HFFc6 (cell line): ENCODE measurements at regions not wholly inside any gene's neighbourhood (a gene's known extent, or its start where the extent isn't known, plus 50 kb on each side); places are given as distances from the start of the nearest gene placed in this dataset.

Source experiments
- DNase-seq: peaks from one replicate; pipeline ENCODE4 v3.0.0-alpha.2; 2018
- H3K27ac Mint-ChIP-seq: 2 replicates; pipeline ENCODE4 v1.8.0; 2020; ENCODE audit warnings: mild to moderate bottlenecking, mixed read lengths
- H3K27me3 Mint-ChIP-seq: 2 replicates; pipeline ENCODE4 v1.8.0; 2021; ENCODE audit warnings: mild to moderate bottlenecking, moderate library complexity, mixed read lengths; ENCODE audit not compliant: insufficient read depth
- H3K36me3 Mint-ChIP-seq: 2 replicates; pipeline ENCODE4 v1.8.0; 2021; ENCODE audit warnings: low read depth, mixed read lengths
- H3K4me1 Mint-ChIP-seq: 2 replicates; pipeline ENCODE4 v1.8.0; 2020; ENCODE audit warnings: low read depth, mixed read lengths
- H3K4me3 Mint-ChIP-seq: 2 replicates; pipeline ENCODE4 v1.8.0; 2020; ENCODE audit warnings: mild to moderate bottlenecking, moderate library complexity, mixed read lengths
- H3K9me3 Mint-ChIP-seq: 2 replicates; pipeline ENCODE4 v1.8.0; 2020; ENCODE audit warnings: mild to moderate bottlenecking, mixed read lengths
- TF ChIP-seq, protein P1 (sequence below): fragments of 200-600 bp; sonication (generic); IDR thresholded peaks from 2 replicates; pipeline ENCODE4 v1.5.0; 2021; ENCODE audit warnings: antibody characterized with exemption, mild to moderate bottlenecking

DNA sequence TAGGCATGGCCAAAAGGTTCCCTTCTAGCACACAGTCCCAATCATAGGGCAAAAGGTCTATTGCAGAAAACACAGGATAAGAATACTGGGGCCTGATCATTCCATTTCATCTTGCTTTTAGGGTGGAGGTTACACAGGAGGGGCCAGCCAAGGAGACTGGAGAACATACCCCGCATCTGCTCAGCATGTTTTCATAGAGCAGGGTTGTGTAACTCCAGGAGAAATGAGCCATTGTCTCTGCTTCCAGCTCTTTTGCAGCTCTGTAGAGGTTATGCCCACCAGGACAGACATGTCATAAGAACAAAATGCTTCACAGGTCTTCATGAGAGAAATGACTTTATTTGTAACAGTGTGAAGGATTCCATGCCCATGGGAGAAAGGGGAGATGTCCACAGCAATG lies 742.8 kb downstream of the DACH1 start:
- Mint-ChIP-seq H3K27ac (no peak overlapping the region), H3K9me3 (peaks cover 32% of the 10 kb centered on the region), H3K4me1 (no peaks in the 10 kb centered on the region), H3K4me3 (no peak overlapping the region), H3K36me3 (no peaks in the 10 kb centered on the region), H3K27me3 (no peaks in the 10 kb centered on the region)
- no peak for DNase-seq
- TF ChIP-seq, protein P1, sequence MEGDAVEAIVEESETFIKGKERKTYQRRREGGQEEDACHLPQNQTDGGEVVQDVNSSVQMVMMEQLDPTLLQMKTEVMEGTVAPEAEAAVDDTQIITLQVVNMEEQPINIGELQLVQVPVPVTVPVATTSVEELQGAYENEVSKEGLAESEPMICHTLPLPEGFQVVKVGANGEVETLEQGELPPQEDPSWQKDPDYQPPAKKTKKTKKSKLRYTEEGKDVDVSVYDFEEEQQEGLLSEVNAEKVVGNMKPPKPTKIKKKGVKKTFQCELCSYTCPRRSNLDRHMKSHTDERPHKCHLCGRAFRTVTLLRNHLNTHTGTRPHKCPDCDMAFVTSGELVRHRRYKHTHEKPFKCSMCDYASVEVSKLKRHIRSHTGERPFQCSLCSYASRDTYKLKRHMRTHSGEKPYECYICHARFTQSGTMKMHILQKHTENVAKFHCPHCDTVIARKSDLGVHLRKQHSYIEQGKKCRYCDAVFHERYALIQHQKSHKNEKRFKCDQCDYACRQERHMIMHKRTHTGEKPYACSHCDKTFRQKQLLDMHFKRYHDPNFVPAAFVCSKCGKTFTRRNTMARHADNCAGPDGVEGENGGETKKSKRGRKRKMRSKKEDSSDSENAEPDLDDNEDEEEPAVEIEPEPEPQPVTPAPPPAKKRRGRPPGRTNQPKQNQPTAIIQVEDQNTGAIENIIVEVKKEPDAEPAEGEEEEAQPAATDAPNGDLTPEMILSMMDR: no peak

- H3K9me3 Mint-ChIP-seq: peaks cover 22% of the 10 kb centered on the region
- no peaks in the 10 kb centered on the region for H3K4me1 Mint-ChIP-seq
- no peaks in the 10 kb centered on the region for H3K36me3 Mint-ChIP-seq
- no peak overlapping the region for H3K27ac Mint-ChIP-seq
- no peaks in the 10 kb centered on the region for H3K27me3 Mint-ChIP-seq
- DNase-seq: no peak
- no peak overlapping the region for H3K4me3 Mint-ChIP-seq
- TF ChIP-seq, protein P1: no peak
These were observed 748.1 kb downstream of the DACH1 start for GRCh38 chr13:71118779-71119364.

DNA sequence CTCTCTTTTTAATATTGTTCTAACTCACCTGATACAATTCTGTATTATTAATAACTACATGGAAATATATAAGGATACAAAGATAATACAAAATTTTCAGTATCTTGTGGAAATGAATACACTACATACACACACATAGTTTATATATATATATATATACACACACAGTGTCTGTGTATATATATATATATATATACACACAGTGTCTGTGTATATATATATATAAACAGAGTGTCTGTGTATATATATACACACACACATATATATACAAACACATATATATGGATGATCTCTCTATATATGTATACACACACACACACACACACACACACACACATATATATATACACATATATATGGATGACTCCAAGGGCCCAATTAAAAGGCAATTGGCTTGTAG lies 749.1 kb downstream of the DACH1 start:
- TF ChIP-seq, protein P1: no peak

GRCh38 chr13:71115301-71115700 lies 751.7 kb downstream of the DACH1 start:
- TF ChIP-seq, protein P1: no peak
- no peaks in the 10 kb centered on the region for H3K4me1 Mint-ChIP-seq
- no peak for DNase-seq
- peaks cover 18% of the 10 kb centered on the region for H3K9me3 Mint-ChIP-seq
- H3K27me3 Mint-ChIP-seq: no peaks in the 10 kb centered on the region
- H3K36me3 Mint-ChIP-seq: no peaks in the 10 kb centered on the region; the same call in 1 of the 2 replicates
- no peak overlapping the region for H3K27ac Mint-ChIP-seq
- H3K4me3 Mint-ChIP-seq: no peak overlapping the region

More for the DNA sequence above, 749.1 kb downstream of the DACH1 start:
- no peaks in the 10 kb centered on the region for H3K36me3 Mint-ChIP-seq
- H3K9me3 Mint-ChIP-seq: peaks cover 21% of the 10 kb centered on the region
- H3K27me3 Mint-ChIP-seq: no peaks in the 10 kb centered on the region
- H3K27ac Mint-ChIP-seq: no peak overlapping the region
- DNase-seq: no peak
- no peaks in the 10 kb centered on the region for H3K4me1 Mint-ChIP-seq
- no peak overlapping the region for H3K4me3 Mint-ChIP-seq

DNA sequence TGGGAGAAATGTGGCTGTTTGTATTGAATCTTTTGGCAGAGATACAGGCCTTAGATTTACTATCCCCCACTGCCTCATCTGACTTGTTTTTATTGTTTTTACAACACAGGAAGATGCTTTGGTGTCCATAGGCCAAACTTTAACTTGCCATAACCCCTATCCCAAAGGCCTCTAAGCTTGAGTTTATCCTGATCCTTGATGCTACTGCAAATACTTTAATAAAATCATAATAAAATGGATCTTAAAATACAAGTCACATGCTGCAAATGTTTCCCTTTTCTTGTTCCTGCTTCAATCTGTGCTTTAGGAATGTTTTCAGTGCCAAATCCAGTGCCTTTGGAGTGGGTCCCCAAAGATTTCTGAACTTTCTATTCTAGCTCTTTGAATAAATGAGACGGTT lies 770.6 kb downstream of the DACH1 start:
- TF ChIP-seq, protein P1: no peak
- Mint-ChIP-seq H3K27me3 (no peaks in the 10 kb centered on the region), H3K4me3 (no peak overlapping the region), H3K36me3 (no peaks in the 10 kb centered on the region), H3K9me3 (peaks cover 10% of the 10 kb centered on the region), H3K27ac (no peak overlapping the region), H3K4me1 (no peaks in the 10 kb centered on the region)
- DNase-seq: no peak
